ENCODE measurements at regions not wholly inside any gene's neighbourhood (a gene's known extent, or its start where the extent isn't known, plus 50 kb on each side); places are given as distances from the start of the nearest gene placed in this dataset.
A peak's percentile ranks its signal among the peaks of the same experiment; 100 is the strongest.

DNA sequence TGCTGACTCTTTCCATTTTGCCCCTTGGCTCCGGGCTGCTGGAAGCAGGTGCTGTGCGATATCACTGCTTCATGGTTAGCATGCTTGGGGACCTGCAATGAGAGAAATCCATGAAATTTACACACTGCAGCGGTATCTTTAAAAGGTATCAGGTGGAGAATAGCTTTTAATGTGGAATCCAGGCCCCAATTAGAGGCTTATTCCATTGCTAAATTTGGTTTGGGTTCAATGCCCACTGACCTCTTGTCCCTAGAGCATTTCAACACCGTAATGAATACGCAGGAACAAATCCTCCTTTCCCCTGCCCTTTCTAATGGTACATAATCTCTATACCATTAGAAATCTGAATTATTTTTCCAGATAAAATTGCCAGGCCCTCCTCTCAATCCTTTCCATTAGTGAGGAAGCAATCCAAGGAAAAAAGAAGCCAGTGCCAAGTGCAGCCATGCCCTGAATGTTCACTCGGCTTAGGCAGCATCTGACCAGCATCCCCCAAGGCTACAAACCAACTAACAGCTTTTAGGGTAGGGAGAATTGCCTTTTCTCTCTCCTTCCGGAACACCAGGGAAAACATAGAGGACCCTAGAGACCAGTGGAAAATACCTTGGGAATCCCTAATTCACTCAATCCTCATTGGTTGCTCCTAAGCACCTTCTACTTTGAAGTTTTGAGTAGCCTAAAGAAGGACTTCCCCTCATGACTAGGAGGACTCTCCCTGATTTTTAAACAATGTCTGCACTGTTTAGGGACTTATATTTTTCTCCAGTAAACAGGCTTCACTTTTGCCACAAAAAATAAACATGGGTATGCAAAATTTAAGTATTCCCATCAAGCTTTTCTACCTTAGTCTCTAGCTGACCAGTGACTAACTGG lies 143.1 kb downstream of the QRSL1 start:
- no peak for FAIRE-seq

DNA sequence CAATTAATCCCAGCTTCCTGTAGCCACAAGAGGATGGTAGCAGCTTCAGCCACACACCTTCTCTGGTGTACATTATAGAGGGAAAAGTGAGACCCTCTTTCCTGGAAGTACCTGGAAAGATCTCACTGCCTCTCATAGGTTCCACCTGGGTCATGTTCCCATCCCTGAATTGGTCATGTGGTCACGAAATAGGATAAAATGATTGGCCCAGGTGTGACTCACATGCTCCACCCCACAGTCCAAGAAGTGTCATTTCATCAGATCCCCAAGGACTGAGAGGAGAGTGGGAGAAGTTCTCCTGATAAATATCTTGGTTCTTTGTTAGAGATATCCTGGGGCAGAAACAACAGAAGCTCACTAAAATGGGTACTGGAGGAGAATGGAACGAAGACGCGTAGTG lies 142.4 kb downstream of the QRSL1 start:
- DNase-seq (ENCODE audit: low spot score) (no peak), FAIRE-seq (no peak)

More for the DNA sequence above, 143.1 kb downstream of the QRSL1 start:
- no peak for DNase-seq (ENCODE audit: low spot score)

- DNase-seq (ENCODE audit: low spot score) (no peak), FAIRE-seq (no peak)
Observed at GRCh38 chr6:106770663-106771062, 141.3 kb downstream of the QRSL1 start.

DNA sequence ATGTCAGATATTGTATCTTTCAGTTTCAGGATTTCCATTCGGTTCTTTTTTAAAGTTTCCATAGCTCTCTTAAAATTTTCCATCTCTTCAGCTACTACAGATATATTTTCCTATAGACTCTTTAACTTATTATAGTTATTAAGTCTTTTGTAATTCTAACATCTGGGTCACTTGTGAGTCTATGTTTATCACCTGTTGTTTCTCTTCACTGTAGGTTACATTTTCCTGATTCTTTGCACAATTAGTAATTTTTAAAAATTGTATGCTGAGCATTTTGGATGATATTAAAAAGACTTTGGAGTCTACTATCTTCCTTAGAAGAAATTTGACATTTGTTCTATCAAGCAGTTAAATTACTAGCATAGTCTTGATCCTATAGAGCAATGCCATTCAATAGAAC lies 140.7 kb downstream of the QRSL1 start:
- no peak for FAIRE-seq
- DNase-seq (ENCODE audit: low spot score), result no peak

DNA sequence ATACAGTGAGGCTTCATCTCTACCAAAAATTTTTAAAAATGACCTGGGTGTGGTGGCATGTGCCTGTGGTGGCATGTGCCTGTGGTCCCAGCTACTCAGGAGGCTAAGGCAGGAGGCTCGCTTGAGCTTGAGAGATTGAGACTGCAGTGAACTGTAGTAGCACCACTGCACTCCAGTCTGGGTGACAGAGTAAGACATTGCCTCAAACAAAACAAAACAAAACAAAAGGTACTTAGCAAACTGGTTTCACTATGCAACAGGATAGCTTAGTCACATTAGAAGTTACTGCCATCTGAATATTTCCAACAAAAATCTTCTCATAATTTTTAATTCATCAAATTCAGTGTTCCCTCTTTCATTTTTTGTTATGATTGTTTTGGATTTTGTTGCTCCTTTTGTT lies 137.9 kb downstream of the QRSL1 start:
- FAIRE-seq (no peak), DNase-seq (ENCODE audit: low spot score) (no peak)

DNA sequence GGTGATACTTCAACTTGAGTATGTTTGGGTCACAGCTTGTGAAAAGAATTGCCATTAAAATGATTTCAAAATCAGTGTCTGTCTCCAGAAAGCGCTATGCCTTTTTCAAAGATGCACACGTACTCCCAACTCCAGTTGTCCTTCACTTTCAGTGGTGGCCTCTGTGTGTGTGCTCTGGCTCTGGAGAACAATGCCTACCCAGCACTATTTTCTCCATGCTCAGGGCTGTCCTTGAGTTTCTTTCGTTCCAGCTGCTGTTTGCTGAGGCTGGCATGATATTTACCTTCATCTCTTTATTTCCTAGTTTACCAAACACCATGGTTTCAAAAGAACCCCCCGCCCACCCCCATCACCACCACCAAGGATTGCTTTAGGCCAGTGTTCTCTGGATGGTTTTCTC lies 136.8 kb downstream of the QRSL1 start:
- DNase-seq (ENCODE audit: low spot score) (no peak), FAIRE-seq (no peak)

DNA sequence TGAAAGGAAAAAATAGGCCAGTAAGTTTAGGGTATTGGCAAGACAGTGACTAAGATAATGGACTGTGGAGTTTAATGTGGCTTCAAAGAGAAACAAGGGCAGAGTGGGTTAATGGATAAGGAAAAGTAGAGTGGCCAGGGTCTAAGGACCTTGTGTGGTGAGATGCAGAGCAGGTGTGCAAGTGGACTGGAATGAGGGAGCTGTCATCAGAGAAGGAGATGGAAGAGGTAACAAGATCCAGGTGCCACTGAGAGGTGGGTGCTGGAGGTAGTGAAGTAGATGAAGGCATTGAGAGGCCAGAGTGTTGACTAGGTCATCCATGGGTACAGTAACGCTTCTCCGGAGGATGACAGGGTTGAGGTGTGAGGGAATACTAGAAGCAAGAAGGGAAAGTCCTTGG lies 136.1 kb downstream of the QRSL1 start:
- DNase-seq (ENCODE audit: low spot score) (no peak), FAIRE-seq (no peak)

DNA sequence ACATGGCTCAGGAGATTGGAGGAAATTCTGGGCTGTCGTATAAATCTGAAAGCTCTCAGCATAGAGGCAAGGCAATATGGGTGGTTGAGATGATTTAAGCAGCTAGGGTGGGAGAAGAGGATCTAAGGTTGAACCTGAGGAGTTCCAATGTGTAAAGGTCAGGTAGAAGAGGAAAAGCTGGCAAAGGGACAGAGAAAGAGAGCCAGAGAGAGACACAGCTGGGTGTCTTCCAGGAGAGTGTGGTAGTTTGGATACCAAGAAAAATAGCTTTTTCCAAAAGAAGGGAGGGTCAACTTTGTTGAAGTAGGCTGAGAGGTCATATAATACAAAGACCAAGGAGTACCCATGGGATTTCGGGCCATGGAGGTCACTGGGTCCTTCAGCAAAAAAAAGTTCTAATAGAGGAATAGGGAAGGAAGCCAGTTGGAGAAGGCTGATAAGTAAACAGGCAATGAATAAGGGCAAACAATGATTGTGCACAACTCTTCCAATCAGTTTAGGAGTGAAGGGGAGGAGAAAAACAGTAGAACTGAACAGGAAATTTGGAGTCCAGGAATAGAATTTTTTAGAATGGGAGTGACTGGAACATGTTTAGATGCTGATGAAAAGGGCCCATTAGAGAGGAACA lies 135.1 kb downstream of the QRSL1 start:
- FAIRE-seq (no peak), DNase-seq (ENCODE audit: low spot score) (no peak)

- no peak for DNase-seq (ENCODE audit: low spot score)
Observed at GRCh38 chr6:106763361-106763760, 134.0 kb downstream of the QRSL1 start.

DNA sequence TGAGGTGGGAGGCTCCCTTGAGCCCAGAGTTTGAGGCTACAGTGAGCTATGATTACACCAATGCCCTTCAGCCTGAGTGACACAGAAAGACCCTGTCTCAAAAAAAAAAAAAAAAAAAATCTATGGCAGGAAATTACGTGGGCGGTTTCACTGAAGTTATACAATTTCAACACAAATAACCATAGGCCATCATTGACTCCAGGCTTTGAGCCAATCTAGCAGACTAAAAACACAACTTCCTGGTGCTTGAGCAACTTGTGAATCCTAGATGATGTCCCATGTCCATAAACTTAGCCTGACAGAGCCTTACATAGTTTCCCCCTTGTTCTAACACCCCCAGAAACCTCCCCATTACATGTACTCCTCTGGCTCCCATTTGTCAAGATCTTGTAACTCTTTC lies 131.8 kb downstream of the QRSL1 start:
- no peak for FAIRE-seq
- no peak for DNase-seq (ENCODE audit: low spot score)

More at GRCh38 chr6:106763361-106763760, 134.0 kb downstream of the QRSL1 start:
- no peak for FAIRE-seq

DNA sequence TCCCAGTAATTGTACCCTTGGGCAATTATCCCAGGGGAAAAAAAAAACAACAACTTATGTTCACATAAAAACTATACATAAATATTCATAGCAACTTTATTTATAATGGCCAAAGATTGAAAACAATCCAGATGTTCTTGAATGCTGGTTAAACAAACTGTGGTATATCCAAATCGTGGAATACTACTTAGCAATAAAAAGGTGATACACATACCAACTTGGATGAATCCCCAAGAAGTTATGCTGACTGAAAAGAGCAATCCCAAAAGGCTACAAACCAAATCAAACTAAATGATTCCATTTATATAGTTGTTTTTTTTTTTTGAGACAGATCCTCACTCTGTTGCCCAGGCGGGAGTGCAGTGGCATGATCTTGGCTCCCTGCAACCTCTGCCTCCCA lies 129.7 kb downstream of the QRSL1 start:
- FAIRE-seq, result no peak

GRCh38 chr6:106757722-106758467 lies 128.5 kb downstream of the QRSL1 start:
- FAIRE-seq, result no peak
- no peak for DNase-seq (ENCODE audit: low spot score)

More for the DNA sequence above, 129.7 kb downstream of the QRSL1 start:
- DNase-seq (ENCODE audit: low spot score), result no peak

GRCh38 chr6:106757267-106757666 lies 127.9 kb downstream of the QRSL1 start:
- no peak for DNase-seq (ENCODE audit: low spot score)
- no peak for FAIRE-seq

GRCh38 chr6:106754215-106754614 lies 124.8 kb downstream of the QRSL1 start:
- no peak for DNase-seq (ENCODE audit: low spot score)
- no peak for FAIRE-seq

GRCh38 chr6:106752641-106753040 lies 123.3 kb downstream of the QRSL1 start:
- DNase-seq (ENCODE audit: low spot score), result no peak
- no peak for FAIRE-seq

- FAIRE-seq (no peak), DNase-seq (ENCODE audit: low spot score) (peak; percentile 55)
Observed at GRCh38 chr6:106751501-106752252, 122.3 kb downstream of the QRSL1 start.

DNA sequence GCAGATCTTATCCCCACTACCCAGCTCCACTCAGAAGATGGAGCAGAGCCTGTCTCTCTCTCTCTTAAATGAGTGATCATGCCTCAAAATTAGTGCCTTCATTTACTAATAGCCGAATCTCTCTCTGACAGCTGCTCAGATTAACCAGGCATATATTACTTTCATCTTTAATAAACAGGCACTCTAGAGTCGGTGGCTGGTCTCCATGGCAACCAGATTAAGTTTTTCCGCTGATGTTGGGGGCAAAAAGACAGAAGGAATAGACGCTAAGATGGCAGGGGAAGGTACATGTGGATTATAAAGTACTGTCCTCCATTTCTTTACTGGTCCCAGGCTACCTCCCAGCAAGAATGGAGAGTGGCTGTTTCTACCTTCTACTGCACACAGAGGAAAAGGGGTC lies 121.6 kb downstream of the QRSL1 start:
- no peak for DNase-seq (ENCODE audit: low spot score)
- no peak for FAIRE-seq

- FAIRE-seq (no peak), DNase-seq (ENCODE audit: low spot score) (no peak)
Observed at GRCh38 chr6:106750142-106750918, 121.0 kb downstream of the QRSL1 start.

- DNase-seq (ENCODE audit: low spot score) (no peak), FAIRE-seq (no peak)
Observed at GRCh38 chr6:106749609-106750008, 120.2 kb downstream of the QRSL1 start.

DNA sequence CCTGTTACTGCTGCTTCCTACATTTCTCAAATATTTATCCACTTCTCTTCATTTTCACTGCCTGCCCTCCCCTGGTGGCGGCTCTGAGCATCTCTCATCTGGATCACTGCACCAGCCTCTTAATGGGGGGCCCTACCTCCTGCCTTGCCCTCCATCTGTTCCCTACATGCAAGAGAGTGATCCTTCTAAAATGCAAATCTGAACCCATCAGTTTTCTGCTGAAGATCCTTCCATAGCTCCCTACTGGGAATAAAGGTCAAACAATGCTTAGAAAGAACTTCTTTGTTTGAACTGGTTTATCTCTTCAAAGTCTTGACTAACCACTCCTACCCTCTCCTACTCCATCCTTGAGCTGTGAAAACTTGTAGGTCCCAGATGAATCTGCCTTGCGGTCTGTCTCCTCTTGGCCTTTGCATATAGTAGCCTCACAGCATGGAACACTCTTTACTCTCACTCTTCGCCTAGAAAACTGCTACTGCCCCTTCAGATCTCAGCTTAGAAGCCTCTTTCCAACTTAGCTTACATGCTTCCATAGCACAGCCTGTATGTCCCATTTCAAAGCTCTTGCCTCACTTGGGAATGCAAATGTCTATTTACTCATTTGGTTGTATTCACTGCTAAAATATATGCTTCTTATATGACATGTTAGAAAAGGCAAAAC lies 119.3 kb downstream of the QRSL1 start:
- DNase-seq (ENCODE audit: low spot score), result no peak

More for the DNA sequence above, 119.3 kb downstream of the QRSL1 start:
- FAIRE-seq, result no peak
